GM19328 (cell line): ENCODE measurements at regions not wholly inside any gene's neighbourhood (a gene's known extent, or its start where the extent isn't known, plus 50 kb on each side); places are given as distances from the start of the nearest gene placed in this dataset.
"Not testable (repeated sequence)": the region's sequence is repeated elsewhere in the genome, so short reads cannot be mapped to it uniquely, and the experiment has no call there.

Experiments
- ATAC-seq: cut with Tn5 transposase; IDR thresholded peaks from one replicate; pipeline ENCODE4 v1.9.1; 2021; ENCODE audit warnings: mild to moderate bottlenecking, moderate library complexity; ENCODE audit not compliant: unreplicated experiment

- no peak for ATAC-seq
Observed at GRCh38 chr4:4670869-4671268, 129.0 kb upstream of the STX18 start.

GRCh38 chr4:4668355-4669210 is 126.7 kb upstream of the STX18 start:
- no peak for ATAC-seq

GRCh38 chr4:4667622-4668081 is 125.8 kb upstream of the STX18 start:
- no peak for ATAC-seq

- ATAC-seq = no peak
Observed at GRCh38 chr4:4666693-4667621, 125.1 kb upstream of the STX18 start.

GRCh38 chr4:4666187-4666586 is 124.3 kb upstream of the STX18 start:
- ATAC-seq = no peak

- no peak for ATAC-seq
Observed at GRCh38 chr4:4664234-4664633, 122.4 kb upstream of the STX18 start.

- no peak for ATAC-seq
Observed at GRCh38 chr4:4663028-4663427, 121.2 kb upstream of the STX18 start.

GRCh38 chr4:4662230-4662629 is 120.4 kb upstream of the STX18 start:
- ATAC-seq = no peak

- ATAC-seq = no peak
Observed at GRCh38 chr4:4659871-4660651, 118.2 kb upstream of the STX18 start.

- no peak for ATAC-seq
Observed at GRCh38 chr4:4658052-4658451, 116.2 kb upstream of the STX18 start.

GRCh38 chr4:4656977-4657376 is 115.1 kb upstream of the STX18 start:
- no peak for ATAC-seq

- ATAC-seq = no peak
Observed at GRCh38 chr4:4655901-4656300, 114.1 kb upstream of the STX18 start.

GRCh38 chr4:4655011-4655410 is 113.2 kb upstream of the STX18 start:
- ATAC-seq = no peak

GRCh38 chr4:4651811-4652755 is 110.2 kb upstream of the STX18 start:
- no peak for ATAC-seq

- no peak for ATAC-seq
Observed at GRCh38 chr4:4647041-4647440, 105.2 kb upstream of the STX18 start.

GRCh38 chr4:4645743-4646142 is 103.9 kb upstream of the STX18 start:
- no peak for ATAC-seq

- not testable (repeated sequence) for ATAC-seq
Observed at GRCh38 chr4:4644277-4644676, 102.4 kb upstream of the STX18 start.

GRCh38 chr4:4643743-4644142 is 101.9 kb upstream of the STX18 start:
- ATAC-seq = not testable (repeated sequence)

- no peak for ATAC-seq
Observed at GRCh38 chr4:4643306-4643705, 101.5 kb upstream of the STX18 start.

GRCh38 chr4:4642496-4643000 is 100.7 kb upstream of the STX18 start:
- no peak for ATAC-seq
